HG02610 (cell line): ENCODE measurements at regions not wholly inside any gene's neighbourhood (a gene's known extent, or its start where the extent isn't known, plus 50 kb on each side); places are given as distances from the start of the nearest gene placed in this dataset.

ENCODE experiments used
- ATAC-seq: cut with Tn5 transposase; IDR thresholded peaks from one replicate; pipeline ENCODE4 v1.9.1; 2021; ENCODE audit warnings: mild to moderate bottlenecking, moderate library complexity; ENCODE audit not compliant: unreplicated experiment

GRCh38 chr12:84807249-84807648 is 105.3 kb downstream of the SLC6A15 start:
- peak; percentile 44 for ATAC-seq

DNA sequence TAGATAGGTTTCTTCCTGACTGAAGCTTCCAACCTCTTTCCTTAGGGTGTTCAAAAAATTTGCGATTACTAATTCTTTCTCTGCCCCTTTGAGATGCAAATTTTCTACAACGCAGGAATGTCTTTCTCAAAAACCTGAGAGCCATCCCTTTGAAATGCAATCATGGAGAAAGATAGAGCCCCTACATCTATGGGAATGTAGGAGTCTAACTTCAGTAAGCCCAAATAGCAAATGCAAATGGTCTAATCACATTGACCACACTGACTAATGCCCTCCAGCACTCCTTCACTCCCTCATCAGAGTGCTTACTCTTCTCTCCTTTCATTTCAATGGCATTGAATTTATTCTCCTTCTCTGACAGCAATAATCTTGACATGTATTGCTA is 107.1 kb downstream of the SLC6A15 start:
- peak; percentile 25 for ATAC-seq

GRCh38 chr12:84804691-84805473 is 107.7 kb downstream of the SLC6A15 start:
- peak; percentile 75 for ATAC-seq

GRCh38 chr12:84803661-84804060 is 108.9 kb downstream of the SLC6A15 start:
- ATAC-seq: no peak

DNA sequence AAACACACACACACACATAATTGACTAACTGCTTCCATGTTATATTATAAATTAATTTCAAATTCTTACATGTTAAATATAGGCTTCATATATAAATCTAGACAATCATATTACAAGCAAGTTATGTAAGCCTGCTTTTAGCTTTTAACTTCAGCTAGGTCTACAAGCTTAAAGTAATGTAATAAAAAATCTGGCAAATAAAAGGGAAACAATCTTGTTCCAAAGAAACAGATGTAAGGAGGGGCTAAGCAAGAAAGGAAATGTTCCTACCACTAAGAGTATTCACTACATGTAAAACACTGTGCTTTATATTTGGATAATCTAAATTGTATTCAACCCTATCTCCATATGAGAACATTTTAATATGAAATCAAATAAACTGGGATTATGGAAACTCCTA is 110.4 kb downstream of the SLC6A15 start:
- ATAC-seq: no peak

DNA sequence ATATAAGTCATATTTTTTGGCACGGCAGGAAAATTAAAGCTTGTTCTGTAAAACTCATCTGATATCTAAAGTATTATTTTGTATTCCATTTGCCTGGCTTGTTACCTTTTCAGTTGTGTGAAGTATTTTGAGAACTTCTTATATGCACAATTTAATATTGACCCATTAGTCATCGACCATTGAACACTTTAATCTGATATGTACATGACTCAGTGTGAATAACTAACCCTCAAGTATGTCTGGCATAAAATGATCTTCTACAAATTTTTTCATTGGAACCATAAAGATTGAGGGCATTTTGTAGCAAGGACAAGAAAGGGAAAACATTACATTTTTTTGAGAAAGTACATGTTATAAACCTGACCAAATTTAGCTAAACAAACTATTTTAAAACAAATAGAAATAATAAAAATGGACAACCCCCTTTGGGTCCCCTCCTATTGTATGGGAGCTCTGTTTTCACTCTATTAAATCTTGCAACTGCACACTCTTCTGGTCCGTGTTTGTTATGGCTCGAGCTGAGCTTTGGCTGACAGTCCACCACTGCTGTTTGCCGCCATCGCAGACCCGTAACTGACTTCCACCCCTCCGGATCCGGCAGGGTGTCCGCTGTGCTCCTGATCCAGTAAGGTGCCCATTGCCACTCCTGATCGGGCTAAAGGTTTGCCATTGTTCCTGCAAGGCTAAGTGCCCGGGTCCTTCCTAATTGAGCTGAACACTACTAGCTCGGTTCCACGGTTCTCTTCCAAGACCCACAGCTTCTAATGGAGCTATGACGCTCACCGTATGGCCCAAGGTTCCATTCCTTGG is 118.8 kb downstream of the SLC6A15 start:
- ATAC-seq: no peak

DNA sequence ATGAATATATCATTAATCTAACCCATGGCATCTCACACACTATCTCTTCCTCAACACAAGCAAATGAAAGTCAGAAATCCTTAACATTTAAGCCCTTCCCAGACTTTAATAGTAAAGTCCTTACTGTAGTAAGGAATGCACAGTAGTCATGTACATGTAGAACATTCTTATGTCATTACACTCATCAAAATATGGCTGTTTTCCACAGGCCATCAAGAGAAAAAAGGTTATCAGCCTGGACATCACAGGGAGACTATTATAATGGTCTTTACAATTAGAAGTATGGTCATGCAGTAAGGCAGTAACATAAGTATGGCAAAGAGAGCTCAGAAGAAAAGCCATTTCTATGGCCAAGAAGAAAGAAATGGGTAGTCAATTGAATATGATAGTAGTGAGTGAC is 121.2 kb downstream of the SLC6A15 start:
- ATAC-seq: no peak

GRCh38 chr12:84789184-84789583 is 123.4 kb downstream of the SLC6A15 start:
- ATAC-seq: no peak

DNA sequence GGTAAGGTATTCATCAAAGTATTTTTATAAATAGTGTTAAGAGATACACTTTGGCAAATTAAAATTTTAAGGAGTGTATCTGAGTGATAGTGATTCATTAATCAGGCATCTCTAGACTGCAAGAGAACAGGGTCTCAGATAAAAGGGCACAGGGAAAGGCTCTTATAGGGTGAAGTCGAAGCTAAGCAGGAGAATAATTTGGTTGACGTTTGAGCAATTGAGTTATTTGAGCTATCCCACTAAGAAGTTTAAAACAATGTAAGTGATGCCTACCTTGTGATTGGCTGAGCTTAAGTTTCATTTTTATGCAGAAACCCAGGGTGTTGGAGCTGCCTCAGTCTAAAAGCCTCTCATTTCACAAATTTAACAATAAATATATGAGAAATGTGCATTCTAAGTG is 125.3 kb downstream of the SLC6A15 start:
- ATAC-seq: no peak

- ATAC-seq: no peak
These were observed 126.0 kb downstream of the SLC6A15 start for GRCh38 chr12:84786622-84787021.

DNA sequence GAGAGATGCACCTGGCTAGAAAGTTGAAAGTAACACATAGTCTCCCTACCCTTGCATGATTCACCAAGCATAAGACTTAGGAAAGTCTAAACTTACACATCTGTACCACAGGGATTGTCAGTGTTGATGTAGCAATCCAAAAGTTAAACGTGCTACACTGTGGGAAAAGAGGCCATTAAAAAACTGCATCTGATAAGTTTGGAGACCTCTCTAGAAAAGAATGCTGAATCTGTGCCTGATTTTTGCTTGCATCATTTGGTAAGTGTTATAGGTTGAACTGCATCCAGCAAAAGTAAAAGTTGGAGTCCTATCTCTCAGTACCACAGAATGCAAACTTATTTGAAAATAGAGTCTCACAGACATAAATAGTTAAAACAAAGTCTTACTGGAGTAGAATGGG is 126.6 kb downstream of the SLC6A15 start:
- ATAC-seq: no peak

- ATAC-seq: no peak
These were observed 127.3 kb downstream of the SLC6A15 start for GRCh38 chr12:84785281-84785680.

GRCh38 chr12:84779169-84779568 is 133.4 kb downstream of the SLC6A15 start:
- ATAC-seq: no peak

- no peak for ATAC-seq
These were observed 140.3 kb downstream of the SLC6A15 start for GRCh38 chr12:84772281-84772680.

GRCh38 chr12:84767079-84767478 is 145.5 kb downstream of the SLC6A15 start:
- ATAC-seq: no peak

- ATAC-seq: no peak
These were observed 146.2 kb downstream of the SLC6A15 start for GRCh38 chr12:84766375-84766774.

DNA sequence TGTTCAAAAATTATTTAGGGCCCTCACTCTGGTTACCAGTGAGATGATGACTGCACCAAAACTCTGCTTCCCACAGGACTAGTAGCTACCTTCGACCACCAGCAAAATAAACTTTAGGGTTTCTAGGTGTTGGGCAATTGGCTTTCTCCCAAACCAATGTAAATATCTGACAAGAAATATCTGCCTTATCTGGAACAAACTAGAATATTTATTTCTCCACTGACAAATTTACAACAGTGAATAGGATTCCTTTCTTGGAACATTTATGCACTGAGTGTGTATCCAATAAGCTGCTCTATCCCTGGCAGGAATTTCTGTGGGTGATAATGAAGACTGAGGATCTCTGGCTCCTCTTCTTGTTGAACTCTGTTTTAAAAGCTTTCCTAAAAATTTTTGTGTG is 148.6 kb downstream of the SLC6A15 start:
- ATAC-seq: no peak

GRCh38 chr12:84763107-84763506 is 149.5 kb downstream of the SLC6A15 start:
- ATAC-seq: no peak

DNA sequence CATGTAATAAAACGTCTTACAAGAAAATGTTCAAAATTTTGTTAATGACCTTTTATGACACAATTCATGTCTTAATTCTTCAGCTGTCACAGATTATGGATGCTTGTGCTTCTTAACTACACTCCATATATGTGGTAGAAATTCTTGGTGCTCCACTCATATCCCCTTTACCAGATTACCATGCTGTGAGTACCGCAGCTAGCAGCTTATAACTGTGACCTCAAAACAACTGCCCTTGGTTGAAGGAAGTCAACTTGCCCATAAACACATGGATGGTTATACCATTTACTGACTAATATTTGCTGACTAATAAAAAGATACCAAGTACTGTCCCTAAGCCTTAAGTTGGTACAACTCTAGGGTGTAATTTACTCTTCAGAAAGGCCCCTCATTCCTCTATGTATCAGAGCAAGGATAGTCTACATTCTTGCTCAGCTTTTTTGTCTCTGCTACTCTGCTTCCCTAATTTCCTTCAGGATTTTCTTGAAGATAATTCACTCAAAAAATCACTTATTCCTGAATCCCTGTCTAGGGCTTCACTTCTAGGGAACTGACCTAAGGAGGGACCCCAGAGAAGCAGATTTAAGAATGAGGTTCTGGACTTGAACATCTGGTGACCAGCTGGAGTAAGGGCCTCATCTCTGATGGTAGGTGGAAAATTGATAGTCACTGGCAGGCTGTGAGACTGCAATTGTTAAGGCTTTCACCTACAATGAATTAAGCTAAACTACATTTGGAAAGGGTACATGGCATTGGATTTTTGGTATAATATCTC is 152.3 kb downstream of the SLC6A15 start:
- no peak for ATAC-seq

- no peak for ATAC-seq
These were observed 154.6 kb downstream of the SLC6A15 start for GRCh38 chr12:84757978-84758377.

GRCh38 chr12:84756961-84757360 is 155.6 kb downstream of the SLC6A15 start:
- ATAC-seq: no peak
